Loucy (cell line): ENCODE measurements at regions not wholly inside any gene's neighbourhood (a gene's known extent, or its start where the extent isn't known, plus 50 kb on each side); places are given as distances from the start of the nearest gene placed in this dataset.

ENCODE experiments used
- H2AFZ ChIP-seq: fragments of 200-600 bp; sonication (generic); 2 replicates; pipeline ENCODE4 v1.6.0; 2016; ENCODE audit warnings: antibody characterized with exemption, mild to moderate bottlenecking, low read length, moderate library complexity
- H3F3A ChIP-seq: fragments of 200-600 bp; 2 replicates; pipeline ENCODE4 v1.6.0; 2016; ENCODE audit warnings: antibody characterized with exemption, low read depth, mild to moderate bottlenecking
- H3K27me3 ChIP-seq: fragments of 200-600 bp; sonication (generic); 2 replicates; pipeline ENCODE4 v1.6.1; 2014; ENCODE audit warnings: low read length, mild to moderate bottlenecking; ENCODE audit not compliant: insufficient read depth, poor library complexity, severe bottlenecking
- H3K36me3 ChIP-seq: fragments of 200-600 bp; sonication (generic); 2 replicates; pipeline ENCODE4 v1.6.1; 2016; ENCODE audit warnings: low read length; ENCODE audit not compliant: insufficient read depth
- H3K4me1 ChIP-seq: fragments of 200-600 bp; sonication (generic); 2 replicates; pipeline ENCODE4 v1.5.1; 2014; ENCODE audit warnings: low read length, mild to moderate bottlenecking; ENCODE audit not compliant: insufficient read depth, poor library complexity, severe bottlenecking
- H3K4me2 ChIP-seq: fragments of 200-600 bp; sonication (generic); 2 replicates; pipeline ENCODE4 v1.6.0; 2014; ENCODE audit warnings: antibody characterized with exemption, low read length, low read depth, mild to moderate bottlenecking; ENCODE audit not compliant: poor library complexity, severe bottlenecking
- H3K4me3 ChIP-seq: fragments of 200-600 bp; sonication (generic); 2 replicates; pipeline ENCODE4 v1.5.1; 2014; ENCODE audit warnings: low read length, mild to moderate bottlenecking, mixed read lengths; ENCODE audit not compliant: poor library complexity, severe bottlenecking
- H3K79me2 ChIP-seq: fragments of 200-600 bp; sonication (generic); 2 replicates; pipeline ENCODE4 v1.6.1; 2014; ENCODE audit warnings: low read length; ENCODE audit not compliant: insufficient read depth
- H3K9ac ChIP-seq: fragments of 200-600 bp; sonication (generic); 2 replicates; pipeline ENCODE4 v1.6.0; 2014; ENCODE audit warnings: mild to moderate bottlenecking, low read depth, low read length, moderate library complexity; ENCODE audit not compliant: poor library complexity, severe bottlenecking
- H3K9me2 ChIP-seq: fragments of 200-600 bp; sonication (generic); replicated peaks from 2 replicates; pipeline ENCODE4 v1.6.1; 2016; ENCODE audit warnings: low read depth, low read length, mixed read lengths
- H3K9me3 ChIP-seq: fragments of 200-600 bp; sonication (generic); 2 replicates; pipeline ENCODE4 v1.6.1; 2014; ENCODE audit warnings: mild to moderate bottlenecking, antibody characterized with exemption, low read length, low read depth; ENCODE audit not compliant: insufficient read depth
- H4K20me1 ChIP-seq: fragments of 200-600 bp; sonication (generic); 2 replicates; pipeline ENCODE4 v1.6.0; 2014; ENCODE audit warnings: antibody characterized with exemption, low read length, mild to moderate bottlenecking; ENCODE audit not compliant: insufficient read depth, poor library complexity, severe bottlenecking
- CTCF ChIP-seq: fragments of 200-600 bp; sonication (generic); conservative IDR thresholded peaks from 2 replicates; pipeline ENCODE4 v1.5.1; 2014; ENCODE audit warnings: mild to moderate bottlenecking, antibody characterized with exemption, low read length
- EZH2phosphoT487 ChIP-seq: fragments of 200-600 bp; IDR thresholded peaks from 2 replicates; pipeline ENCODE4 v1.6.1; 2018; ENCODE audit warnings: antibody characterized with exemption, mild to moderate bottlenecking, moderate library complexity, borderline replicate concordance

- TF ChIP-seq EZH2phosphoT487 (no peak), CTCF (no peak)
- H3K9me3 ChIP-seq, result no peaks in the 10 kb centered on the region
- no peaks in the 10 kb centered on the region for H3K9me2 ChIP-seq
- H3F3A ChIP-seq, result no peaks in the 10 kb centered on the region
- no peaks in the 10 kb centered on the region for H3K36me3 ChIP-seq
- no peaks in the 10 kb centered on the region for H4K20me1 ChIP-seq
- no peak overlapping the region for H3K4me3 ChIP-seq
- no peak overlapping the region for H3K4me2 ChIP-seq
- H3K4me1 ChIP-seq, result no peaks in the 10 kb centered on the region
- no peak overlapping the region for H3K9ac ChIP-seq
- no peaks in the 10 kb centered on the region for H3K79me2 ChIP-seq
- no peaks in the 10 kb centered on the region for H3K27me3 ChIP-seq
- H2AFZ ChIP-seq, result no peak overlapping the region
Observed at GRCh38 chr2:226256237-226256636, 543.4 kb downstream of the IRS1 start.

- TF ChIP-seq EZH2phosphoT487 (no peak), CTCF (no peak)
- Histone ChIP-seq H3K9me3 (no peaks in the 10 kb centered on the region), H3K9ac (no peak overlapping the region), H3F3A (no peaks in the 10 kb centered on the region), H3K4me2 (no peak overlapping the region), H3K27me3 (no peaks in the 10 kb centered on the region), H4K20me1 (no peaks in the 10 kb centered on the region), H3K4me3 (no peak overlapping the region), H3K4me1 (no peaks in the 10 kb centered on the region), H3K36me3 (no peaks in the 10 kb centered on the region), H2AFZ (no peak overlapping the region), H3K9me2 (no peaks in the 10 kb centered on the region), H3K79me2 (no peaks in the 10 kb centered on the region)
Observed at GRCh38 chr2:226251661-226252060, 548.0 kb downstream of the IRS1 start.

GRCh38 chr2:226247289-226248275 lies 552.0 kb downstream of the IRS1 start:
- no peak overlapping the region for H3K4me2 ChIP-seq
- H3K9ac ChIP-seq, result no peak overlapping the region
- TF ChIP-seq EZH2phosphoT487 (no peak), CTCF (no peak)

More at GRCh38 chr2:226247289-226248275, 552.0 kb downstream of the IRS1 start:
- no peaks in the 10 kb centered on the region for H4K20me1 ChIP-seq
- H3K4me1 ChIP-seq, result no peaks in the 10 kb centered on the region
- H3K27me3 ChIP-seq, result no peaks in the 10 kb centered on the region
- H3K9me2 ChIP-seq, result no peaks in the 10 kb centered on the region
- no peak overlapping the region for H2AFZ ChIP-seq
- H3K4me3 ChIP-seq, result no peak overlapping the region
- H3K9me3 ChIP-seq, result no peaks in the 10 kb centered on the region
- H3K36me3 ChIP-seq, result no peaks in the 10 kb centered on the region
- H3K79me2 ChIP-seq, result no peaks in the 10 kb centered on the region
- no peaks in the 10 kb centered on the region for H3F3A ChIP-seq
